ENCODE measurements at regions not wholly inside any gene's neighbourhood (a gene's known extent, or its start where the extent isn't known, plus 50 kb on each side); places are given as distances from the start of the nearest gene placed in this dataset.

GRCh38 chr13:62444805-62445204, 1029.2 kb upstream of the PCDH20 start:
- Histone ChIP-seq H3K4me2 (ENCODE audit: insufficient read depth, low read length) (no peak overlapping the region), H3K79me2 (ENCODE audit: control insufficient read depth, insufficient read depth, low read length) (no peaks in the 10 kb centered on the region), H3K9me1 (replicated peaks; ENCODE audit: control insufficient read depth, extremely low read depth, insufficient read depth, low read length) (no peaks in the 10 kb centered on the region), H3K27ac (ENCODE audit: insufficient read depth, low read depth, low read length) (no peak overlapping the region), H3K4me3 (replicated peaks in 1 of 3; ENCODE audit: insufficient read depth in 1 of 3, low read depth in 1 of 3, low read length in 3 of 3) (no peak overlapping the region), H3K9ac (replicated peaks; ENCODE audit: extremely low read depth, insufficient read depth, low read length) (no peak overlapping the region), H3K36me3 (ENCODE audit: control insufficient read depth in 2 of 2, extremely low read depth in 1 of 2, insufficient read depth in 2 of 2, low read length in 2 of 2) (no peaks in the 10 kb centered on the region), H3K9me3 (replicated peaks; ENCODE audit: control insufficient read depth, insufficient read depth, low read length) (no peaks in the 10 kb centered on the region), H4K20me1 (replicated peaks; ENCODE audit: control insufficient read depth, extremely low read depth, insufficient read depth, low read length) (no peaks in the 10 kb centered on the region), H3K27me3 (ENCODE audit: control insufficient read depth in 2 of 2, insufficient read depth in 2 of 2, low read length in 2 of 2) (no peaks in the 10 kb centered on the region), H3K4me1 (ENCODE audit: control insufficient read depth, extremely low read depth, insufficient read depth, low read length) (no peaks in the 10 kb centered on the region), H2AFZ (ENCODE audit: low read depth, low read length) (no peak overlapping the region)
- no peak for TF ChIP-seq JUN (IDR thresholded peaks at IDR 0.05; ENCODE audit: borderline replicate concordance, insufficient read depth, insufficient read length, low read depth)
- TF ChIP-seq CTCF (IDR thresholded peaks at IDR 0.05; ENCODE audit: extremely low read depth in 1 of 2, insufficient read depth in 1 of 2, low read depth in 1 of 2, low read length in 2 of 2), result no peak
- TF ChIP-seq EZH2 (IDR thresholded peaks at IDR 0.05; ENCODE audit: borderline replicate concordance, low read depth, low read length, severe bottlenecking), result no peak
- no peak for TF ChIP-seq POLR2AphosphoS5 (IDR thresholded peaks at IDR 0.05; ENCODE audit: insufficient read depth, low read depth, low read length)
- no peak for TF ChIP-seq GATA2 (IDR thresholded peaks at IDR 0.05; ENCODE audit: insufficient read depth, insufficient read length, low read depth, low read length)
- no peak for TF ChIP-seq POLR2A (IDR thresholded peaks at IDR 0.05; ENCODE audit: low read depth, low read length)
- TF ChIP-seq MYC (IDR thresholded peaks at IDR 0.05; ENCODE audit: low read depth, low read length), result no peak
- no peak for TF ChIP-seq FOS (IDR thresholded peaks at IDR 0.05; ENCODE audit: borderline replicate concordance, insufficient read depth, low read length)
- TF ChIP-seq MAX (IDR thresholded peaks at IDR 0.05; ENCODE audit: insufficient read depth, insufficient read length), result no peak
- intact Hi-C loops (cut with micrococcal nuclease) (no loop called here), dilution Hi-C loops (cut with MboI; ENCODE audit: extremely low pct_ligation_motif_present, low sequenced_read_pairs) (no loop called here)
- POLR2A ChIA-PET, result no interaction called here
- CTCF ChIA-PET, result no interaction called here
- DNase-seq (ENCODE audit: low read depth, low spot score) (no peak), FAIRE-seq (no peak)
- no TSS peak for BruUV-seq (replicated peaks)

Data from endothelial cell of umbilical vein (primary cell).